Smooth muscle cell (in vitro differentiated cells): ENCODE measurements at regions not wholly inside any gene's neighbourhood (a gene's known extent, or its start where the extent isn't known, plus 50 kb on each side); places are given as distances from the start of the nearest gene placed in this dataset.
A peak's percentile ranks its signal among the peaks of the same experiment; 100 is the strongest.

Source experiments
- DNase-seq: peaks from one replicate; lab custom pipeline; 2025; ENCODE audit not compliant: unreplicated experiment; lab: John Stamatoyannopoulos, UW
- H2AFZ ChIP-seq: fragments of 200-600 bp; sonication (generic); 2 replicates; pipeline ENCODE4 v1.6.0; 2016; ENCODE audit warnings: antibody characterized with exemption, low read depth, mild to moderate bottlenecking
- H3F3A ChIP-seq: fragments of 200-600 bp; sonication (generic); 2 replicates; pipeline ENCODE4 v1.6.0; 2017; ENCODE audit warnings: antibody characterized with exemption, low read depth
- H3K27ac ChIP-seq: fragments of 200-600 bp; sonication (generic); 2 replicates; pipeline ENCODE4 v1.5.1; 2016; ENCODE audit warnings: low read depth, mild to moderate bottlenecking
- H3K27me3 ChIP-seq: fragments of 200-600 bp; sonication (generic); 2 replicates; pipeline ENCODE4 v1.6.1; 2016; ENCODE audit warnings: low read depth, mild to moderate bottlenecking
- H3K36me3 ChIP-seq: fragments of 200-600 bp; sonication (generic); 2 replicates; pipeline ENCODE4 v1.5.1; 2016; ENCODE audit warnings: low read depth
- H3K4me1 ChIP-seq: fragments of 200-600 bp; sonication (generic); 2 replicates; pipeline ENCODE4 v1.5.1; 2016; ENCODE audit warnings: low read depth
- H3K4me2 ChIP-seq: fragments of 200-600 bp; sonication (generic); 2 replicates; pipeline ENCODE4 v1.6.0; 2016; ENCODE audit warnings: mild to moderate bottlenecking
- H3K4me3 ChIP-seq: fragments of 200-600 bp; sonication (generic); 2 replicates; pipeline ENCODE4 v1.5.1; 2016; ENCODE audit warnings: mild to moderate bottlenecking
- H3K79me2 ChIP-seq: fragments of 200-600 bp; sonication (generic); 2 replicates; pipeline ENCODE4 v1.6.0; 2016; ENCODE audit warnings: low read depth, mild to moderate bottlenecking
- H3K9ac ChIP-seq: fragments of 200-600 bp; sonication (generic); 2 replicates; pipeline ENCODE4 v1.6.0; 2016; ENCODE audit warnings: low read depth
- H3K9me3 ChIP-seq: fragments of 200-600 bp; sonication (generic); replicated peaks from 2 replicates; pipeline ENCODE4 v1.5.1; 2016; ENCODE audit warnings: low read depth
- H4K20me1 ChIP-seq: fragments of 200-600 bp; sonication (generic); 2 replicates; pipeline ENCODE4 v1.6.0; 2016; ENCODE audit warnings: low read depth
- CTCF ChIP-seq: fragments of 200-600 bp; sonication (generic); IDR thresholded peaks from 2 replicates; pipeline ENCODE4 v1.5.1; 2017; ENCODE audit warnings: borderline replicate concordance, mild to moderate bottlenecking, antibody characterized with exemption; ENCODE audit not compliant: insufficient read depth, poor library complexity, severe bottlenecking
- WGBS: methylation state at CpG from one replicate; pipeline ENCODE4 v1.1.7; 2016; ENCODE audit warnings: low lambda C conversion rate; 5-methylcytosine and 5-hydroxymethylcytosine counted together

- no peaks in the 10 kb centered on the region for H3K79me2 ChIP-seq
- H3K36me3 ChIP-seq, result no peaks in the 10 kb centered on the region
- no peaks in the 10 kb centered on the region for H3F3A ChIP-seq
- H3K4me2 ChIP-seq, result no peak overlapping the region
- H2AFZ ChIP-seq, result no peak overlapping the region
- H4K20me1 ChIP-seq, result no peaks in the 10 kb centered on the region
- H3K9ac ChIP-seq, result no peak overlapping the region
- no peaks in the 10 kb centered on the region for H3K9me3 ChIP-seq
- no peaks in the 10 kb centered on the region for H3K27me3 ChIP-seq
- H3K4me3 ChIP-seq, result no peak overlapping the region
- H3K4me1 ChIP-seq, result no peaks in the 10 kb centered on the region
- no peak for TF ChIP-seq CTCF
- WGBS, result 77% methylated on average over 3 of the region's 3 CpGs
- DNase-seq, result no peak
- no peak overlapping the region for H3K27ac ChIP-seq
Measured at GRCh38 chr9:25613709-25614108, 64.5 kb downstream of the TUSC1 start.

- DNase-seq, result no peak
- no peaks in the 10 kb centered on the region for H3K27me3 ChIP-seq
- no peaks in the 10 kb centered on the region for H3K9me3 ChIP-seq
- H3K36me3 ChIP-seq, result no peaks in the 10 kb centered on the region
- no peak overlapping the region for H3K9ac ChIP-seq
- no peak overlapping the region for H2AFZ ChIP-seq
- peaks cover 14% of the 10 kb centered on the region for H3K4me1 ChIP-seq
- H3K79me2 ChIP-seq, result no peaks in the 10 kb centered on the region
- H4K20me1 ChIP-seq, result no peaks in the 10 kb centered on the region
- no peak for TF ChIP-seq CTCF
- peaks cover 7% of the 10 kb centered on the region for H3F3A ChIP-seq
- no peak overlapping the region for H3K27ac ChIP-seq
- no peak overlapping the region for H3K4me2 ChIP-seq
- no peak overlapping the region for H3K4me3 ChIP-seq
Measured at GRCh38 chr9:25603106-25603505, 75.1 kb downstream of the TUSC1 start.

- Histone ChIP-seq H3K4me3 (no peak overlapping the region), H3F3A (peaks cover 7% of the 10 kb centered on the region), H3K36me3 (no peaks in the 10 kb centered on the region), H3K79me2 (no peaks in the 10 kb centered on the region), H3K4me2 (peak overlapping the region; percentile 28), H3K27me3 (no peaks in the 10 kb centered on the region), H3K27ac (no peak overlapping the region), H3K9me3 (no peaks in the 10 kb centered on the region), H4K20me1 (no peaks in the 10 kb centered on the region), H3K4me1 (peaks cover 14% of the 10 kb centered on the region), H2AFZ (peak overlapping the region; percentile 59), H3K9ac (no peak overlapping the region)
- TF ChIP-seq CTCF, result no peak
- WGBS, result 60% methylated on average over 6 of the region's 6 CpGs
- DNase-seq, result no peak
Measured at GRCh38 chr9:25602400-25603044, 75.7 kb downstream of the TUSC1 start.

GRCh38 chr9:25600501-25600900 is 77.7 kb downstream of the TUSC1 start:
- H4K20me1 ChIP-seq, result no peaks in the 10 kb centered on the region
- no peak for DNase-seq
- no peaks in the 10 kb centered on the region for H3K36me3 ChIP-seq
- WGBS, result 91% methylated on average over 1 of the region's 1 CpG
- H3K4me1 ChIP-seq, result peaks cover 14% of the 10 kb centered on the region
- H3K4me2 ChIP-seq, result no peak overlapping the region
- H3K9me3 ChIP-seq, result no peaks in the 10 kb centered on the region
- H3K9ac ChIP-seq, result no peak overlapping the region
- TF ChIP-seq CTCF, result no peak
- H3K79me2 ChIP-seq, result no peaks in the 10 kb centered on the region
- H2AFZ ChIP-seq, result no peak overlapping the region
- H3K27ac ChIP-seq, result no peak overlapping the region
- H3K4me3 ChIP-seq, result no peak overlapping the region
- peaks cover 7% of the 10 kb centered on the region for H3F3A ChIP-seq
- H3K27me3 ChIP-seq, result no peaks in the 10 kb centered on the region
